GM18505 (cell line): ENCODE measurements at regions not wholly inside any gene's neighbourhood (a gene's known extent, or its start where the extent isn't known, plus 50 kb on each side); places are given as distances from the start of the nearest gene placed in this dataset.

Experiments
- ATAC-seq: cut with Tn5 transposase; IDR thresholded peaks from one replicate; pipeline ENCODE4 v1.9.1; 2021; ENCODE audit not compliant: unreplicated experiment
- POLR2A ChIP-seq: IDR thresholded peaks from 4 replicates; pipeline ENCODE4 v1.6.1; 2011; ENCODE audit warnings: borderline replicate concordance; ENCODE audit not compliant: insufficient read depth, insufficient read length; ENCODE audit errors: extremely low read depth

GRCh38 chr6:43838276-43839036 is 68.4 kb downstream of the VEGFA start:
- no peak for TF ChIP-seq POLR2A
- no peak for ATAC-seq

GRCh38 chr6:43837507-43837906 is 67.5 kb downstream of the VEGFA start:
- TF ChIP-seq POLR2A, result no peak
- ATAC-seq, result no peak

- no peak for ATAC-seq
- no peak for TF ChIP-seq POLR2A
Observed at GRCh38 chr6:43836507-43837240, 66.7 kb downstream of the VEGFA start.
